OCI-LY3 (cell line): ENCODE measurements at regions not wholly inside any gene's neighbourhood (a gene's known extent, or its start where the extent isn't known, plus 50 kb on each side); places are given as distances from the start of the nearest gene placed in this dataset.
A peak's percentile ranks its signal among the peaks of the same experiment; 100 is the strongest.

Experiments used
- H2AFZ ChIP-seq: fragments of 200-600, 300-600 bp; shearing (Covaris generic); 2 replicates; pipeline ENCODE4 v1.6.0; 2014; ENCODE audit warnings: antibody characterized with exemption, low read depth, low read length
- H3K27ac ChIP-seq: fragments of 200-600, 300-600 bp; sonication (generic); 2 replicates; pipeline ENCODE4 v1.5.1; 2014; ENCODE audit warnings: mild to moderate bottlenecking, low read length, moderate library complexity, mixed read lengths
- H3K27me3 ChIP-seq: fragments of 200-600, 300-600 bp; sonication (generic); 2 replicates; pipeline ENCODE4 v1.6.1; 2014; ENCODE audit warnings: low read depth, low read length, mixed read lengths
- H3K36me3 ChIP-seq: fragments of 200-600, 300-600 bp; sonication (generic); replicated peaks from 2 replicates; pipeline ENCODE3; 2014; ENCODE audit warnings: low read depth, low read length, mixed read lengths
- H3K4me1 ChIP-seq: fragments of 300-600, 200-600 bp; sonication (generic); 2 replicates; pipeline ENCODE4 v1.6.1; 2014; ENCODE audit warnings: low read length, mixed read lengths
- H3K4me2 ChIP-seq: fragments of 200-600, 300-600 bp; sonication (generic); 2 replicates; pipeline ENCODE4 v1.6.1; 2014; ENCODE audit warnings: low read length, mixed read lengths
- H3K4me3 ChIP-seq: fragments of 300-600, 200-600 bp; sonication (generic); 2 replicates; pipeline ENCODE4 v1.5.1; 2014; ENCODE audit warnings: antibody characterized with exemption, mild to moderate bottlenecking, low read length, moderate library complexity
- H3K79me2 ChIP-seq: fragments of 300-600, 200-600 bp; shearing (Covaris generic); 2 replicates; pipeline ENCODE4 v1.6.1; 2014; ENCODE audit warnings: mild to moderate bottlenecking, low read length, mixed read lengths
- H3K9ac ChIP-seq: fragments of 300-600, 200-600 bp; shearing (Covaris generic); 2 replicates; pipeline ENCODE4 v1.6.0; 2014; ENCODE audit warnings: mild to moderate bottlenecking, low read length, moderate library complexity
- H3K9me3 ChIP-seq: fragments of 200-600, 300-600 bp; shearing (Covaris generic); 2 replicates; pipeline ENCODE4 v1.6.1; 2014; ENCODE audit warnings: low read length, mixed read lengths; ENCODE audit not compliant: insufficient read depth
- H4K20me1 ChIP-seq: fragments of 200-600, 300-600 bp; sonication (generic); 2 replicates; pipeline ENCODE4 v1.6.1; 2016; ENCODE audit warnings: low read length, mixed read lengths; ENCODE audit not compliant: insufficient read depth
- EZH2phosphoT487 ChIP-seq: fragments of 200-600 bp; shearing (Covaris generic); IDR thresholded peaks from 2 replicates; pipeline ENCODE4 v1.6.1; 2018; ENCODE audit warnings: antibody characterized with exemption, mixed run types, low read depth
- TF ChIP-seq, protein P1 (sequence below): fragments of 200-600, 300-600 bp; sonication (generic); IDR thresholded peaks from 2 replicates; pipeline ENCODE4 v1.5.1; 2014; ENCODE audit warnings: antibody characterized with exemption, low read length, low read depth

DNA sequence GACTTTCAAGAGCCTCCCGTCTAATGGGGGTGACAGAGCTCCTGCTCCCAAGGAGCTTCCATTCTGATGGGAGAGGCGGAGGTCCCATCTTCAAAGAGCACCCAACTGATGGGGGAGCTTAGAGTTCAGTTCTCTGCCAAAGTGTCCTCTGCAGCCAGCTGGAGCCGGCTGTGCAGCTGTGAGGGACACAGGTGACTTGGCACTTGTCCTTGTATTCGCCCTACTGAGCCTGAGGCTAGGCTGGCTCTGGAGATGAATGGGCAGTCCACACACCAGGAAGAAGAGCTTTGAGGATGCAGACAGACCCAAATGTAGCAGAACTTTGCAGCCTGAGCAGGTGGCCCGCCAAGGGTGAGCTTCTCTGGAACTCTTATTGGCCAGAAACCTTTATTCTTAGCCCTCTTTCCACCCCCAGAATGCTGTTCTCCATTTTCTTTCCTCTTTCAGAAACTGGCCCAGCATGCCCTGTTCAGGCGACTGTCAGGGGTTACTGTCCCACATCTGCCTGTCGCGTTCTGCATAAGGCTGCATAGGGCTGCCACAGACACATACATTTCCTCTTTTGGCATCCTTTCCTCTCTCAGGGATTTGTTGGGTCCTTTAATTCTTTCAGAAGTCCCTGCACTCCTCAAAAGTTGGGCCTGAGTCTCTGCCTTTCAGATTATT is 108.7 kb upstream of the LRFN2 start:
- Histone ChIP-seq H2AFZ (peak overlapping the region; percentile 74; the same call in 1 of the 2 replicates), H3K4me2 (peak overlapping the region; percentile 32; the same call in 1 of the 2 replicates), H3K4me3 (no peak overlapping the region), H3K79me2 (no peaks in the 10 kb centered on the region), H3K9me3 (no peaks in the 10 kb centered on the region), H3K27ac (no peak overlapping the region), H3K4me1 (peaks cover 7% of the 10 kb centered on the region), H3K27me3 (peaks cover 8% of the 10 kb centered on the region; the same call in 1 of the 2 replicates), H3K9ac (no peak overlapping the region), H3K36me3 (no peaks in the 10 kb centered on the region), H4K20me1 (no peaks in the 10 kb centered on the region)
- TF ChIP-seq, protein P1, sequence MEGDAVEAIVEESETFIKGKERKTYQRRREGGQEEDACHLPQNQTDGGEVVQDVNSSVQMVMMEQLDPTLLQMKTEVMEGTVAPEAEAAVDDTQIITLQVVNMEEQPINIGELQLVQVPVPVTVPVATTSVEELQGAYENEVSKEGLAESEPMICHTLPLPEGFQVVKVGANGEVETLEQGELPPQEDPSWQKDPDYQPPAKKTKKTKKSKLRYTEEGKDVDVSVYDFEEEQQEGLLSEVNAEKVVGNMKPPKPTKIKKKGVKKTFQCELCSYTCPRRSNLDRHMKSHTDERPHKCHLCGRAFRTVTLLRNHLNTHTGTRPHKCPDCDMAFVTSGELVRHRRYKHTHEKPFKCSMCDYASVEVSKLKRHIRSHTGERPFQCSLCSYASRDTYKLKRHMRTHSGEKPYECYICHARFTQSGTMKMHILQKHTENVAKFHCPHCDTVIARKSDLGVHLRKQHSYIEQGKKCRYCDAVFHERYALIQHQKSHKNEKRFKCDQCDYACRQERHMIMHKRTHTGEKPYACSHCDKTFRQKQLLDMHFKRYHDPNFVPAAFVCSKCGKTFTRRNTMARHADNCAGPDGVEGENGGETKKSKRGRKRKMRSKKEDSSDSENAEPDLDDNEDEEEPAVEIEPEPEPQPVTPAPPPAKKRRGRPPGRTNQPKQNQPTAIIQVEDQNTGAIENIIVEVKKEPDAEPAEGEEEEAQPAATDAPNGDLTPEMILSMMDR, result no peak
- TF ChIP-seq EZH2phosphoT487, result no peak

DNA sequence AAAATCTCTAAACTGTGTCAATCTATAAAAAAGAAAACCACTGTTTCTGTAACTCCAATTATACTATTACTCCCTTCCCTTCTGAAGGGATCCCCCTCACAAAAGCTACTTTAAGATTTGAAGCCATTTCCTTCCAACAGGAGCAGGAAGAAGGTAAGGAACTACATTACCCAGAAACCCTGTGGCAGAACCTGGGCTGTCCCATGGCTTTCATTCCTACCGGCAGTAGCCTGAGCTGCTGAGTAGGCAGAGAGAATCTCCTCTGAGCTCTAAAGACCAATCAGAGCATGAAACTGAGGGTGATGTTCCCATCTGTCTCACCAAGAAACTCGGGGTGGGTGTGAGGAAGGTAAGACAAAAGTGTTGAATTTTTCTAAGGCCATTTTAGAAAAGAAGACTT is 108.0 kb upstream of the LRFN2 start:
- Histone ChIP-seq H3K4me2 (peak overlapping the region; percentile 32; the same call in 1 of the 2 replicates), H3K79me2 (no peaks in the 10 kb centered on the region), H3K9ac (no peak overlapping the region), H3K9me3 (no peaks in the 10 kb centered on the region), H3K27ac (no peak overlapping the region), H3K27me3 (peaks cover 5% of the 10 kb centered on the region; the same call in 1 of the 2 replicates), H3K4me1 (peaks cover 7% of the 10 kb centered on the region), H3K4me3 (no peak overlapping the region), H4K20me1 (no peaks in the 10 kb centered on the region), H2AFZ (peak overlapping the region; percentile 74), H3K36me3 (no peaks in the 10 kb centered on the region)
- no peak for TF ChIP-seq EZH2phosphoT487
- TF ChIP-seq, protein P1, result no peak

DNA sequence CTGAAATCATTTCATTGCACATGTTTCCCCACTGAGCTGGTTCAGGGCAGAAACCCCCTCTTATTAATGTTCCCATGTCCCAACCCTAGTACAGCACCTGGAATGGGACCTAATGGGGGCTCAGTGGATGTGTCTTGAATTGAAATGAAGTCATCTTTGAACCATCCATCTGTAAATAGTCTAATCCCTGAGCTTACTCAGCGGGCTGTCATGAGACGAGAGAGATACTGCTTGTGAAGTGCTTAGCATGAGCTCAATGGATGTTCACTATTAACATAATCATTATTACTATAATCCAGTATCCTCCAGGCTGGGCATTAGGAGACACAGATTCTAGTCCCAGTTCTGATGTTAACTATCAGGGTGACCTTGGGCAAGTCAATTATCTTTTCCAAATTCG is 106.6 kb upstream of the LRFN2 start:
- no peak overlapping the region for H3K4me2 ChIP-seq
- H3K79me2 ChIP-seq, result no peaks in the 10 kb centered on the region
- H3K36me3 ChIP-seq, result no peaks in the 10 kb centered on the region
- peaks cover 7% of the 10 kb centered on the region for H3K4me1 ChIP-seq
- H3K9me3 ChIP-seq, result no peaks in the 10 kb centered on the region
- no peak overlapping the region for H3K9ac ChIP-seq
- no peak overlapping the region for H3K27ac ChIP-seq
- H4K20me1 ChIP-seq, result no peaks in the 10 kb centered on the region
- no peaks in the 10 kb centered on the region for H3K27me3 ChIP-seq
- TF ChIP-seq EZH2phosphoT487, result no peak
- TF ChIP-seq, protein P1, result no peak
- no peak overlapping the region for H2AFZ ChIP-seq
- H3K4me3 ChIP-seq, result no peak overlapping the region

DNA sequence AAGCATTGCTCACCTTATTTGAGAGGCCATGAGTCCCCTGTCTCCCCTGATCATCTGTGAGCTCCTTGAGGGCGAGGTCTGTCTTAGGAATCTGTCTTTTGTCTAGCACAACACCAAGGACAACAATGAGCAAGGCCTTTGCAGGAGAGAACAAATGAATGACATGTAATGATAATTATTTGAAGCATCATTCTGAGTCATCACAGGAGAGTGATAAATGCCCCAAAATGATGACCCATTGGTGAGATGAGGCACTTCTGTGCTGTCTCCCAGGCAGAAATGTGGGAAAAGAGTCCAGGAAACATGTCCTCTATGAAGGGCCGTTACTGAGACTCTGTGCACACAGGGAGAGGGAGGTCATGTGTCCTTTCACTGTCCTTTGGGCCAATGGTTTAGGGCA is 105.2 kb upstream of the LRFN2 start:
- no peaks in the 10 kb centered on the region for H4K20me1 ChIP-seq
- no peak overlapping the region for H3K4me2 ChIP-seq
- H2AFZ ChIP-seq, result no peak overlapping the region
- TF ChIP-seq, protein P1, result no peak
- no peak for TF ChIP-seq EZH2phosphoT487
- no peak overlapping the region for H3K9ac ChIP-seq
- no peak overlapping the region for H3K27ac ChIP-seq
- H3K9me3 ChIP-seq, result no peaks in the 10 kb centered on the region
- no peaks in the 10 kb centered on the region for H3K79me2 ChIP-seq
- no peak overlapping the region for H3K4me3 ChIP-seq
- H3K4me1 ChIP-seq, result peaks cover 7% of the 10 kb centered on the region
- H3K27me3 ChIP-seq, result peaks cover 9% of the 10 kb centered on the region
- no peaks in the 10 kb centered on the region for H3K36me3 ChIP-seq
